ENCODE measurements at regions not wholly inside any gene's neighbourhood (a gene's known extent, or its start where the extent isn't known, plus 50 kb on each side); places are given as distances from the start of the nearest gene placed in this dataset.

- Histone ChIP-seq H3K4me3 (ENCODE audit: low read depth, low read length) (no peak overlapping the region), H3K9me3 (ENCODE audit: control insufficient read depth in 2 of 2, low read length in 2 of 2) (no peaks in the 10 kb centered on the region), H3K27me3 (ENCODE audit: control insufficient read depth, insufficient read depth, low read length) (no peaks in the 10 kb centered on the region), H3K36me3 (ENCODE audit: control insufficient read depth, insufficient read depth, low read length) (no peaks in the 10 kb centered on the region), H3K4me1 (ENCODE audit: control insufficient read depth, insufficient read depth, low read length, poor library complexity, severe bottlenecking) (no peaks in the 10 kb centered on the region), H3K27ac (ENCODE audit: insufficient read depth, low read length, poor library complexity, severe bottlenecking) (no peak overlapping the region)
- ATAC-seq (ENCODE audit: low read depth in 2 of 2) = no peak
- Mint-ChIP-seq H3K9me3 (peaks cover 0 to 1% (median 0%) of the 10 kb centered on the region in 7 donors), H3K4me1 (no peaks in the 10 kb centered on the region), H3K36me3 (no peaks in the 10 kb centered on the region), H3K27ac (no peak overlapping the region), H3K27me3 (peaks cover 5% of the 10 kb centered on the region), H3K4me3 (no peak overlapping the region)
- DNase-seq = no peak
These were observed 176.6 kb downstream of the ALG10 start for GRCh38 chr12:34198924-34199323.

- Mint-ChIP-seq H3K36me3 (no peaks in the 10 kb centered on the region), H3K9me3 (no peaks in the 10 kb centered on the region), H3K27ac (no peak overlapping the region), H3K27me3 (no peaks in the 10 kb centered on the region), H3K4me1 (no peaks in the 10 kb centered on the region), H3K4me3 (no peak overlapping the region)
- Histone ChIP-seq H3K4me3 (ENCODE audit: low read depth, low read length) (no peak overlapping the region), H3K9me3 (ENCODE audit: control insufficient read depth in 2 of 2, low read length in 2 of 2) (no peaks in the 10 kb centered on the region), H3K36me3 (ENCODE audit: control insufficient read depth, insufficient read depth, low read length) (no peaks in the 10 kb centered on the region), H3K27me3 (ENCODE audit: control insufficient read depth, insufficient read depth, low read length) (no peaks in the 10 kb centered on the region), H3K4me1 (ENCODE audit: control insufficient read depth, insufficient read depth, low read length, poor library complexity, severe bottlenecking) (no peaks in the 10 kb centered on the region), H3K27ac (ENCODE audit: insufficient read depth, low read length, poor library complexity, severe bottlenecking) (no peak overlapping the region)
- DNase-seq (no peak), ATAC-seq (ENCODE audit: low read depth in 2 of 2) (no peak)
These were observed 181.7 kb downstream of the ALG10 start for GRCh38 chr12:34203866-34204620.

GRCh38 chr12:34204830-34205285 is 182.6 kb downstream of the ALG10 start:
- H3K9me3 ChIP-seq (ENCODE audit: control insufficient read depth in 2 of 2, low read length in 2 of 2) = no peaks in the 10 kb centered on the region
- no peaks in the 10 kb centered on the region for H3K4me1 ChIP-seq (ENCODE audit: control insufficient read depth, insufficient read depth, low read length, poor library complexity, severe bottlenecking)
- no peak for DNase-seq
- no peak overlapping the region for H3K27ac ChIP-seq (ENCODE audit: insufficient read depth, low read length, poor library complexity, severe bottlenecking)
- no peak overlapping the region for H3K4me3 ChIP-seq (ENCODE audit: low read depth, low read length)
- Mint-ChIP-seq H3K36me3 (no peaks in the 10 kb centered on the region), H3K4me1 (no peaks in the 10 kb centered on the region), H3K27ac (no peak overlapping the region), H3K27me3 (no peaks in the 10 kb centered on the region), H3K9me3 (peaks cover 0 to 2% (median 0%) of the 10 kb centered on the region in 7 donors), H3K4me3 (no peak overlapping the region)
- H3K36me3 ChIP-seq (ENCODE audit: control insufficient read depth, insufficient read depth, low read length) = no peaks in the 10 kb centered on the region
- H3K27me3 ChIP-seq (ENCODE audit: control insufficient read depth, insufficient read depth, low read length) = no peaks in the 10 kb centered on the region
- ATAC-seq (ENCODE audit: low read depth in 2 of 2) = no peak

- Histone ChIP-seq H3K36me3 (ENCODE audit: control insufficient read depth, insufficient read depth, low read length) (no peaks in the 10 kb centered on the region), H3K4me1 (ENCODE audit: control insufficient read depth, insufficient read depth, low read length, poor library complexity, severe bottlenecking) (no peaks in the 10 kb centered on the region), H3K9me3 (ENCODE audit: control insufficient read depth in 2 of 2, low read length in 2 of 2) (no peaks in the 10 kb centered on the region), H3K27me3 (ENCODE audit: control insufficient read depth, insufficient read depth, low read length) (no peaks in the 10 kb centered on the region), H3K4me3 (ENCODE audit: low read depth, low read length) (no peak overlapping the region), H3K27ac (ENCODE audit: insufficient read depth, low read length, poor library complexity, severe bottlenecking) (no peak overlapping the region)
- Mint-ChIP-seq H3K4me3 (no peak overlapping the region), H3K9me3 (peaks cover 0 to 2% (median 0%) of the 10 kb centered on the region in 7 donors), H3K27me3 (no peaks in the 10 kb centered on the region), H3K27ac (no peak overlapping the region), H3K4me1 (no peaks in the 10 kb centered on the region), H3K36me3 (no peaks in the 10 kb centered on the region)
- no peak for DNase-seq
- no peak for ATAC-seq (ENCODE audit: low read depth in 2 of 2)
These were observed 183.1 kb downstream of the ALG10 start for GRCh38 chr12:34205401-34205800.

GRCh38 chr12:34206061-34206785 is 183.9 kb downstream of the ALG10 start:
- Histone ChIP-seq H3K4me1 (ENCODE audit: control insufficient read depth, insufficient read depth, low read length, poor library complexity, severe bottlenecking) (no peaks in the 10 kb centered on the region), H3K9me3 (ENCODE audit: control insufficient read depth in 2 of 2, low read length in 2 of 2) (no peaks in the 10 kb centered on the region), H3K4me3 (ENCODE audit: low read depth, low read length) (no peak overlapping the region), H3K36me3 (ENCODE audit: control insufficient read depth, insufficient read depth, low read length) (no peaks in the 10 kb centered on the region), H3K27me3 (ENCODE audit: control insufficient read depth, insufficient read depth, low read length) (no peaks in the 10 kb centered on the region), H3K27ac (ENCODE audit: insufficient read depth, low read length, poor library complexity, severe bottlenecking) (no peak overlapping the region)
- DNase-seq (no peak), ATAC-seq (ENCODE audit: low read depth in 2 of 2) (no peak)
- H3K27me3 Mint-ChIP-seq = no peaks in the 10 kb centered on the region
- H3K4me3 Mint-ChIP-seq = no peak overlapping the region
- no peaks in the 10 kb centered on the region for H3K4me1 Mint-ChIP-seq
- H3K27ac Mint-ChIP-seq = no peak overlapping the region
- H3K9me3 Mint-ChIP-seq = peaks cover 0 to 2% (median 0%) of the 10 kb centered on the region in 7 donors
- H3K36me3 Mint-ChIP-seq = no peaks in the 10 kb centered on the region

- Histone ChIP-seq H3K4me3 (ENCODE audit: low read depth, low read length) (no peak overlapping the region), H3K36me3 (ENCODE audit: control insufficient read depth, insufficient read depth, low read length) (no peaks in the 10 kb centered on the region), H3K9me3 (ENCODE audit: control insufficient read depth in 2 of 2, low read length in 2 of 2) (no peaks in the 10 kb centered on the region), H3K4me1 (ENCODE audit: control insufficient read depth, insufficient read depth, low read length, poor library complexity, severe bottlenecking) (no peaks in the 10 kb centered on the region), H3K27ac (ENCODE audit: insufficient read depth, low read length, poor library complexity, severe bottlenecking) (no peak overlapping the region), H3K27me3 (ENCODE audit: control insufficient read depth, insufficient read depth, low read length) (no peaks in the 10 kb centered on the region)
- Mint-ChIP-seq H3K9me3 (peaks cover 0 to 2% (median 0%) of the 10 kb centered on the region in 7 donors), H3K27me3 (no peaks in the 10 kb centered on the region), H3K27ac (no peak overlapping the region), H3K4me3 (no peak overlapping the region), H3K36me3 (no peaks in the 10 kb centered on the region), H3K4me1 (no peaks in the 10 kb centered on the region)
- ATAC-seq (ENCODE audit: low read depth in 2 of 2) (no peak), DNase-seq (no peak)
These were observed 185.6 kb downstream of the ALG10 start for GRCh38 chr12:34207858-34208257.

GRCh38 chr12:34208331-34209258 is 186.3 kb downstream of the ALG10 start:
- H3K9me3 ChIP-seq (ENCODE audit: control insufficient read depth in 2 of 2, low read length in 2 of 2) = no peaks in the 10 kb centered on the region
- DNase-seq (no peak), ATAC-seq (ENCODE audit: low read depth in 2 of 2) (no peak)
- no peaks in the 10 kb centered on the region for H3K36me3 Mint-ChIP-seq
- no peaks in the 10 kb centered on the region for H3K4me1 ChIP-seq (ENCODE audit: control insufficient read depth, insufficient read depth, low read length, poor library complexity, severe bottlenecking)
- peaks cover 0 to 2% (median 0%) of the 10 kb centered on the region in 7 donors for H3K9me3 Mint-ChIP-seq
- no peak overlapping the region for H3K4me3 ChIP-seq (ENCODE audit: low read depth, low read length)
- H3K27me3 Mint-ChIP-seq = no peaks in the 10 kb centered on the region
- no peak overlapping the region for H3K27ac ChIP-seq (ENCODE audit: insufficient read depth, low read length, poor library complexity, severe bottlenecking)
- no peaks in the 10 kb centered on the region for H3K27me3 ChIP-seq (ENCODE audit: control insufficient read depth, insufficient read depth, low read length)
- H3K36me3 ChIP-seq (ENCODE audit: control insufficient read depth, insufficient read depth, low read length) = no peaks in the 10 kb centered on the region
- no peaks in the 10 kb centered on the region for H3K4me1 Mint-ChIP-seq
- no peak overlapping the region for H3K4me3 Mint-ChIP-seq
- H3K27ac Mint-ChIP-seq = no peak overlapping the region
